ENCODE measurements at regions not wholly inside any gene's neighbourhood (a gene's known extent, or its start where the extent isn't known, plus 50 kb on each side); places are given as distances from the start of the nearest gene placed in this dataset.

- Histone ChIP-seq H3K79me2 (no peaks in the 10 kb centered on the region), H3K9me2 (replicated peaks; ENCODE audit: insufficient read depth) (no peaks in the 10 kb centered on the region), H3K27me3 (no peaks in the 10 kb centered on the region), H3K4me2 (no peak overlapping the region), H2AFZ (no peak overlapping the region), H3K4me3 (no peak overlapping the region), H4K20me1 (ENCODE audit: insufficient read depth, poor library complexity, severe bottlenecking) (no peaks in the 10 kb centered on the region), H3K9me3 (ENCODE audit: low read depth) (no peaks in the 10 kb centered on the region), H3K36me3 (replicated peaks; ENCODE audit: insufficient read depth, low read depth) (no peaks in the 10 kb centered on the region), H3K4me1 (ENCODE audit: insufficient read depth) (no peaks in the 10 kb centered on the region), H3K27ac (no peak overlapping the region)
- TF ChIP-seq CTCF (IDR thresholded peaks at IDR 0.05; ENCODE audit: poor library complexity) = no peak
- TF ChIP-seq EZH2 (IDR thresholded peaks at IDR 0.05; ENCODE audit: borderline replicate concordance) = no peak
- TF ChIP-seq EZH2phosphoT487 (IDR thresholded peaks at IDR 0.05; ENCODE audit: low read depth, severe bottlenecking, unreplicated experiment) = no peak
- 85% methylated on average over 3 of the region's 3 CpGs for WGBS (ENCODE audit: low lambda C conversion rate, missing lambda C conversion rate)
- no peak for DNase-seq (ENCODE audit: low spot score)
Observed at GRCh38 chr2:81087646-81088045, 783.1 kb upstream of the LRRTM1 start.

GRCh38 chr2:81084101-81084500 lies 779.5 kb upstream of the LRRTM1 start:
- H3K27me3 ChIP-seq = no peaks in the 10 kb centered on the region
- no peaks in the 10 kb centered on the region for H3K9me3 ChIP-seq (ENCODE audit: low read depth)
- no peaks in the 10 kb centered on the region for H3K79me2 ChIP-seq
- H3K9me2 ChIP-seq (replicated peaks; ENCODE audit: insufficient read depth) = no peaks in the 10 kb centered on the region
- no peak overlapping the region for H3K4me3 ChIP-seq
- H2AFZ ChIP-seq = no peak overlapping the region
- no peak overlapping the region for H3K27ac ChIP-seq
- WGBS (ENCODE audit: low lambda C conversion rate, missing lambda C conversion rate) = 27% methylated on average over 1 of the region's 1 CpG
- DNase-seq (ENCODE audit: low spot score) = no peak
- no peak overlapping the region for H3K4me2 ChIP-seq
- no peaks in the 10 kb centered on the region for H4K20me1 ChIP-seq (ENCODE audit: insufficient read depth, poor library complexity, severe bottlenecking)
- TF ChIP-seq EZH2 (IDR thresholded peaks at IDR 0.05; ENCODE audit: borderline replicate concordance) (no peak), EZH2phosphoT487 (IDR thresholded peaks at IDR 0.05; ENCODE audit: low read depth, severe bottlenecking, unreplicated experiment) (no peak)
- no peaks in the 10 kb centered on the region for H3K36me3 ChIP-seq (replicated peaks; ENCODE audit: insufficient read depth, low read depth)
- H3K4me1 ChIP-seq (ENCODE audit: insufficient read depth) = no peaks in the 10 kb centered on the region

GRCh38 chr2:81078631-81079030 lies 774.1 kb upstream of the LRRTM1 start:
- TF ChIP-seq CTCF (IDR thresholded peaks at IDR 0.05; ENCODE audit: poor library complexity) = no peak
- TF ChIP-seq EZH2 (IDR thresholded peaks at IDR 0.05; ENCODE audit: borderline replicate concordance) = no peak
- TF ChIP-seq EZH2phosphoT487 (IDR thresholded peaks at IDR 0.05; ENCODE audit: low read depth, severe bottlenecking, unreplicated experiment) = no peak
- WGBS (ENCODE audit: low lambda C conversion rate, missing lambda C conversion rate) = 52% methylated on average over 2 of the region's 2 CpGs
- Histone ChIP-seq H3K27ac (no peak overlapping the region), H3K4me1 (ENCODE audit: insufficient read depth) (no peaks in the 10 kb centered on the region), H4K20me1 (ENCODE audit: insufficient read depth, poor library complexity, severe bottlenecking) (no peaks in the 10 kb centered on the region), H3K4me2 (no peak overlapping the region), H2AFZ (no peak overlapping the region), H3K9me2 (replicated peaks; ENCODE audit: insufficient read depth) (no peaks in the 10 kb centered on the region), H3K36me3 (replicated peaks; ENCODE audit: insufficient read depth, low read depth) (no peaks in the 10 kb centered on the region), H3K79me2 (no peaks in the 10 kb centered on the region), H3K9me3 (ENCODE audit: low read depth) (no peaks in the 10 kb centered on the region), H3K4me3 (no peak overlapping the region), H3K27me3 (no peaks in the 10 kb centered on the region)
- no peak for DNase-seq (ENCODE audit: low spot score)

GRCh38 chr2:81078102-81078501 lies 773.5 kb upstream of the LRRTM1 start:
- TF ChIP-seq CTCF (IDR thresholded peaks at IDR 0.05; ENCODE audit: poor library complexity) (no peak), EZH2 (IDR thresholded peaks at IDR 0.05; ENCODE audit: borderline replicate concordance) (no peak), EZH2phosphoT487 (IDR thresholded peaks at IDR 0.05; ENCODE audit: low read depth, severe bottlenecking, unreplicated experiment) (no peak)
- Histone ChIP-seq H3K4me2 (no peak overlapping the region), H3K4me1 (ENCODE audit: insufficient read depth) (no peaks in the 10 kb centered on the region), H3K9me2 (replicated peaks; ENCODE audit: insufficient read depth) (no peaks in the 10 kb centered on the region), H4K20me1 (ENCODE audit: insufficient read depth, poor library complexity, severe bottlenecking) (no peaks in the 10 kb centered on the region), H3K9me3 (ENCODE audit: low read depth) (no peaks in the 10 kb centered on the region), H3K27ac (no peak overlapping the region), H3K27me3 (no peaks in the 10 kb centered on the region), H3K4me3 (no peak overlapping the region), H2AFZ (no peak overlapping the region), H3K36me3 (replicated peaks; ENCODE audit: insufficient read depth, low read depth) (no peaks in the 10 kb centered on the region), H3K79me2 (no peaks in the 10 kb centered on the region)
- WGBS (ENCODE audit: low lambda C conversion rate, missing lambda C conversion rate) = 72% methylated on average over 4 of the region's 4 CpGs
- DNase-seq (ENCODE audit: low spot score) = no peak
